ENCODE measurements at regions not wholly inside any gene's neighbourhood (a gene's known extent, or its start where the extent isn't known, plus 50 kb on each side); places are given as distances from the start of the nearest gene placed in this dataset.

- no peak for DNase-seq
These were observed 373.1 kb downstream of the CMPK2 start for GRCh38 chr2:6492573-6492972.

GRCh38 chr2:6493266-6493665 is 372.4 kb downstream of the CMPK2 start:
- no peak for DNase-seq

- DNase-seq, result no peak
These were observed 372.0 kb downstream of the CMPK2 start for GRCh38 chr2:6493669-6494068.

GRCh38 chr2:6495466-6495865 is 370.2 kb downstream of the CMPK2 start:
- no peak for DNase-seq

- DNase-seq, result no peak
These were observed 369.3 kb downstream of the CMPK2 start for GRCh38 chr2:6496376-6496775.

GRCh38 chr2:6497048-6497447 is 368.7 kb downstream of the CMPK2 start:
- no peak for DNase-seq

GRCh38 chr2:6498841-6499240 is 366.9 kb downstream of the CMPK2 start:
- DNase-seq, result no peak

- no peak for DNase-seq
These were observed 366.0 kb downstream of the CMPK2 start for GRCh38 chr2:6499691-6500090.

- no peak for DNase-seq
These were observed 359.3 kb downstream of the CMPK2 start for GRCh38 chr2:6506361-6506794.

GRCh38 chr2:6506859-6507258 is 358.8 kb downstream of the CMPK2 start:
- DNase-seq, result no peak

- no peak for DNase-seq
These were observed 355.2 kb downstream of the CMPK2 start for GRCh38 chr2:6510532-6510931.

GRCh38 chr2:6512589-6512988 is 353.1 kb downstream of the CMPK2 start:
- no peak for DNase-seq

GRCh38 chr2:6516674-6517073 is 349.0 kb downstream of the CMPK2 start:
- no peak for DNase-seq

- DNase-seq, result no peak
These were observed 347.3 kb downstream of the CMPK2 start for GRCh38 chr2:6518361-6518760.

GRCh38 chr2:6523476-6523875 is 342.2 kb downstream of the CMPK2 start:
- DNase-seq, result no peak

GRCh38 chr2:6524691-6525474 is 340.8 kb downstream of the CMPK2 start:
- no peak for DNase-seq

GRCh38 chr2:6525475-6525964 is 340.2 kb downstream of the CMPK2 start:
- DNase-seq, result no peak

GRCh38 chr2:6526093-6526824 is 339.4 kb downstream of the CMPK2 start:
- DNase-seq, result peak; percentile 19

GRCh38 chr2:6531304-6531703 is 334.4 kb downstream of the CMPK2 start:
- no peak for DNase-seq

GRCh38 chr2:6535572-6535971 is 330.1 kb downstream of the CMPK2 start:
- no peak for DNase-seq

GRCh38 chr2:6538607-6539006 is 327.1 kb downstream of the CMPK2 start:
- DNase-seq, result no peak

- DNase-seq, result no peak
These were observed 320.4 kb downstream of the CMPK2 start for GRCh38 chr2:6545336-6545735.

GRCh38 chr2:6545795-6546194 is 319.9 kb downstream of the CMPK2 start:
- DNase-seq, result no peak

GRCh38 chr2:6554466-6554865 is 311.2 kb downstream of the CMPK2 start:
- DNase-seq, result peak; percentile 28
